ENCODE measurements at regions not wholly inside any gene's neighbourhood (a gene's known extent, or its start where the extent isn't known, plus 50 kb on each side); places are given as distances from the start of the nearest gene placed in this dataset.
"Not testable (repeated sequence)": the region's sequence is repeated elsewhere in the genome, so short reads cannot be mapped to it uniquely, and the experiment has no call there.

DNA sequence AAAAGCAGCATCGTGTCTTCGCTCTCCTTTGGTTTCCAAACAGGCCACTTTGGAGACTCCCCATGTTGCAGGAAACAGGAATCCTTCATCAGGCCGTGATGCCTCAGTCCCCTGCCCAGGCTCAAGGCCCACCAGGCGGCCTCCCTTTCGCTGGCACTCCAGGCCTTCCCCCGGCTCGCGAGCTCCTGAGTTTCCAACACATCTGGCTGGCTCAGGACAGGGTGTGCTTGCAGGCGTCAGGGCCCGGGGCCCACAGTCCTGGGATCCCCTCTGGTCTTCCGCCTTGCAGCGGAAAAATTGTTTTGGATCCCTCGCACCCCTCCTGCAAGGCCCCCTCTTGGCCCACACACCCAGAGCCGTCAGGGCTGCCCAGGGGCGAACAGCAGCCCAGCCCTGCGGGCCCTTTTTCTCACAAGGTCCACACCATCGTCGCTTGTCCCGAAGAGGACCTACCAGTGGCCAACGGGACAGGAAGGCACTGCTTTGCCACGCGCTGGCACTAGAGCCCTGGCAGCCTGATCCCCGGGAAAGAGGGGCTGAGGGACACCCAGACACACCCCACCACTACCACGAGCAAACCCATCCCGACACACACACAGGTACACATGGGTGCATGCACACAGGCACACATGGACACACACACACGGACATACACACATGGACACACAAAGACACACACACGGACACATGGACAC lies 1930.9 kb upstream of the DEFB115 start:
- H3K9me3 ChIP-seq (ENCODE audit: control insufficient read depth, insufficient read depth, low read depth, low read length) = no peaks in the 10 kb centered on the region
- CTCF ChIA-PET = no interaction called here

DNA sequence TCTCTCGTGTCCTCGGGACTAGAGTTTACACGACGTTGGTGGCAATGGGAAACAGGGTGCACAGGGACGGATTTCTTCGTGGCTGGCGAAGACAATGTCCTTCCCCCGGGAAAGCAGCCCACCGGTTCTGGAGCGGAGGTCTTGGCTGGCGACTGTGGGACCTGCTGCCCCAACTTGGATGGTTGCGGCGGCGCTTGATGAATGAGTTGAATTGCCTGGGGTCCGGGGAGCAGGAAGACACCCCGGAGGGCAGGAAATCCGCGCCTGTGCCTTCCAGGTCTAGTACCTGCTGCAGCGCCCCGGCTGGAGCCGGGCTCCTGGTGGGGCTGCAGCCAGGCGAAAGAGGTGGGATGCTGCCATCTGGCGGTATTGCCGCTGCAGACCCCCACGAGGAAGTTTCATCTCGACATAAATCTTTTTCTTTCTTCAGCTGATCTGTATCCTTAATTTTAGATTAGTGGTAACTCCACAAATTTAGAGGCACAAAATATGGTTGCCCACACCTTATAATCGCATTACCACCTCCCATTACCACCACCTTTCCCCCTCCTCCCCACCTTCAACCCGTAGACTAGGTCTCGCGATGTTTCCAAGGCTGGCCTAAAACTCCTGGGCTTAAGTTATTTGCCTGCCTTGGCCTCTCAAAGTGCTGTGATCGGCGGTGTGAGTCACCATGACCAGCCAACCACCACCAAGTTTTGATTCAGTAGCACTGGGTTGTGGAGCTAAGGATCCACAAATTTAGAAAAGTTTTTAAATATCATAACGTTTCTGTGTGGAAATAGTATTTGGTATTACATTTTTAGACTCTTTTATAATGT lies 1929.7 kb upstream of the DEFB115 start:
- peak; percentile 13; the same call in 1 of the 2 replicates for TF ChIP-seq GLIS1 (tag by site-specific recombination; IDR thresholded peaks at IDR 0.05)
- TF ChIP-seq, protein P1, sequence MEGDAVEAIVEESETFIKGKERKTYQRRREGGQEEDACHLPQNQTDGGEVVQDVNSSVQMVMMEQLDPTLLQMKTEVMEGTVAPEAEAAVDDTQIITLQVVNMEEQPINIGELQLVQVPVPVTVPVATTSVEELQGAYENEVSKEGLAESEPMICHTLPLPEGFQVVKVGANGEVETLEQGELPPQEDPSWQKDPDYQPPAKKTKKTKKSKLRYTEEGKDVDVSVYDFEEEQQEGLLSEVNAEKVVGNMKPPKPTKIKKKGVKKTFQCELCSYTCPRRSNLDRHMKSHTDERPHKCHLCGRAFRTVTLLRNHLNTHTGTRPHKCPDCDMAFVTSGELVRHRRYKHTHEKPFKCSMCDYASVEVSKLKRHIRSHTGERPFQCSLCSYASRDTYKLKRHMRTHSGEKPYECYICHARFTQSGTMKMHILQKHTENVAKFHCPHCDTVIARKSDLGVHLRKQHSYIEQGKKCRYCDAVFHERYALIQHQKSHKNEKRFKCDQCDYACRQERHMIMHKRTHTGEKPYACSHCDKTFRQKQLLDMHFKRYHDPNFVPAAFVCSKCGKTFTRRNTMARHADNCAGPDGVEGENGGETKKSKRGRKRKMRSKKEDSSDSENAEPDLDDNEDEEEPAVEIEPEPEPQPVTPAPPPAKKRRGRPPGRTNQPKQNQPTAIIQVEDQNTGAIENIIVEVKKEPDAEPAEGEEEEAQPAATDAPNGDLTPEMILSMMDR (tag by site-specific recombination; IDR thresholded peaks at IDR 0.05) = peak; percentile 42
- peak; percentile 67 for TF ChIP-seq ZNF654 (tag by site-specific recombination; IDR thresholded peaks at IDR 0.05; ENCODE audit: low read depth)
- POLR2A ChIA-PET; H3K9me3 ChIP-seq (ENCODE audit: control insufficient read depth, insufficient read depth, low read depth, low read length); H3K36me3 ChIP-seq (ENCODE audit: control insufficient read depth in 2 of 2, insufficient read depth in 1 of 2, low read length in 2 of 2); H3K27ac ChIP-seq (ENCODE audit: extremely low read depth, low read depth, low read length); H3K4me3 ChIP-seq (ENCODE audit: low read depth, low read length); H3K4me1 ChIP-seq (ENCODE audit: control insufficient read depth, insufficient read depth, low read length): not testable (repeated sequence)
- CTCF ChIA-PET = interaction anchor here (0.8 kb wide), 1 partner anchor 1025 kb away, joined by 4 read pairs; no protein-coding TSS in a partner anchor

More for the DNA sequence above, 1930.9 kb upstream of the DEFB115 start:
- Histone ChIP-seq H3K36me3 (ENCODE audit: control insufficient read depth in 2 of 2, insufficient read depth in 1 of 2, low read length in 2 of 2) (no peaks in the 10 kb centered on the region), H3K27ac (ENCODE audit: extremely low read depth, low read depth, low read length) (no peak overlapping the region), H3K4me3 (ENCODE audit: low read depth, low read length) (no peak overlapping the region), H3K4me1 (ENCODE audit: control insufficient read depth, insufficient read depth, low read length) (no peaks in the 10 kb centered on the region)
- POLR2A ChIA-PET = interaction anchor here (0.6 kb wide), 1 partner anchor 85 kb away, joined by 3 read pairs; no protein-coding TSS in a partner anchor
- TF ChIP-seq, protein P2, sequence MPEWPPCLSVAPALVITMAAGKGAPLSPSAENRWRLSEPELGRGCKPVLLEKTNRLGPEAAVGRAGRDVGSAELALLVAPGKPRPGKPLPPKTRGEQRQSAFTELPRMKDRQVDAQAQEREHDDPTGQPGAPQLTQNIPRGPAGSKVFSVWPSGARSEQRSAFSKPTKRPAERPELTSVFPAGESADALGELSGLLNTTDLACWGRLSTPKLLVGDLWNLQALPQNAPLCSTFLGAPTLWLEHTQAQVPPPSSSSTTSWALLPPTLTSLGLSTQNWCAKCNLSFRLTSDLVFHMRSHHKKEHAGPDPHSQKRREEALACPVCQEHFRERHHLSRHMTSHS (tag by site-specific recombination; IDR thresholded peaks at IDR 0.05) = no peak
- TF ChIP-seq KLF8 (tag by site-specific recombination; IDR thresholded peaks at IDR 0.05) = no peak
- TF ChIP-seq, protein P3, sequence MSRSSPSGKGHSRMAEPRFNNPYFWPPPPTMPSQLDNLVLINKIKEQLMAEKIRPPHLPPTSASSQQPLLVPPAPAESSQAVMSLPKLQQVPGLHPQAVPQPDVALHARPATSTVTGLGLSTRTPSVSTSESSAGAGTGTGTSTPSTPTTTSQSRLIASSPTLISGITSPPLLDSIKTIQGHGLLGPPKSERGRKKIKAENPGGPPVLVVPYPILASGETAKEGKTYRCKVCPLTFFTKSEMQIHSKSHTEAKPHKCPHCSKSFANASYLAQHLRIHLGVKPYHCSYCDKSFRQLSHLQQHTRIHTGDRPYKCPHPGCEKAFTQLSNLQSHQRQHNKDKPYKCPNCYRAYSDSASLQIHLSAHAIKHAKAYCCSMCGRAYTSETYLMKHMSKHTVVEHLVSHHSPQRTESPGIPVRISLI (tag by site-specific recombination; IDR thresholded peaks at IDR 0.05) = no peak
- no peak for TF ChIP-seq ZNF677 (tag by site-specific recombination; IDR thresholded peaks at IDR 0.05)
- TF ChIP-seq ZNF394 (tag by site-specific recombination; IDR thresholded peaks at IDR 0.05; ENCODE audit: borderline replicate concordance) = no peak
- TF ChIP-seq ZNF623 (tag by site-specific recombination; IDR thresholded peaks at IDR 0.05) = no peak
- no peak for TF ChIP-seq KLF10 (tag by site-specific recombination; IDR thresholded peaks at IDR 0.05)
- TF ChIP-seq ZFP37 (tag by site-specific recombination; IDR thresholded peaks at IDR 0.05) = no peak
- TF ChIP-seq ZNF544 (tag by site-specific recombination; IDR thresholded peaks at IDR 0.05) = no peak
- no peak for TF ChIP-seq ZNF707 (tag by site-specific recombination; IDR thresholded peaks at IDR 0.05)
- TF ChIP-seq ZNF266 (tag by site-specific recombination; IDR thresholded peaks at IDR 0.05; ENCODE audit: low read depth) = no peak
- TF ChIP-seq ZNF133 (tag by site-specific recombination; IDR thresholded peaks at IDR 0.05) = no peak
- TF ChIP-seq RBAK (tag by site-specific recombination; IDR thresholded peaks at IDR 0.05) = no peak
- TF ChIP-seq ZNF140 (tag by site-specific recombination; IDR thresholded peaks at IDR 0.05) = no peak
- TF ChIP-seq TRIM28 (IDR thresholded peaks at IDR 0.05; ENCODE audit: borderline replicate concordance, low read length) = no peak
- TF ChIP-seq IKZF3 (tag by site-specific recombination; IDR thresholded peaks at IDR 0.05) = no peak
- TF ChIP-seq ATF2 (tag by site-specific recombination; IDR thresholded peaks at IDR 0.05; ENCODE audit: low read depth) = no peak
- no peak for TF ChIP-seq ZNF747 (tag by site-specific recombination; IDR thresholded peaks at IDR 0.05)
- no peak for TF ChIP-seq GLI2 (tag by site-specific recombination; IDR thresholded peaks at IDR 0.05; ENCODE audit: borderline replicate concordance, low read depth)
- TF ChIP-seq SP7 (tag by site-specific recombination; IDR thresholded peaks at IDR 0.05) = no peak

DNA sequence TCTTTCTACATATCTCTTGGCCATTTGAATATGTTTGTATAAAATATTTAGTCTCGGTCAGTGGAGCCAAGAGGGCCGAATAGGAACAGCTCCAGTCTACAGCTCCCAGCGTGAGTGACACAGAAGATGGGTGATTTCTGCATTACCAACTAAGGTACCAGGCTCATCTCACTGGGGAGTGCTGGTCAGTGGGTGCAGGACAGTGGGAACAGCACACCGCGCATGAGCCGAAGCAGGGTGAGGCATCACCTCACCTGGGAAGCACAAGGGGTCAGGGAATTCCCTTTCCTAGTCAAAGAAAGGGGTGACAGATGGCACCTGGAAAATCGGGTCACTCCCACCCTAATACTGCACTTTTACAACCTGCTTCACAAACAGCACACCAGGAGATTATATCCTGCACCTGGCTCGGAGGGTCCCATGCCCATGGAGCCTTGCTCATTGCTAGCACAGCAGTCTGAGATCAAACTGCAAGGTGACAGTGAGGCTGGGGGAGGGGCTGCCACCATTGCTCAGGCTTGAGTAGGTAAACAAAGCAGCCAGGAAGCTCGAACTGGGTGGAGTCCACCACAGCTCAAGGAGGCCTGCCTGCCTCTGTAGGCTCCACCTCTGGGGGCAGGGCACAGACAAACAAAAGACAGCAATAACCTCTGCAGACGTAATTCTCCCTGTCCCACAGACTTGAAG lies 1926.9 kb upstream of the DEFB115 start:
- H3K36me3 ChIP-seq (ENCODE audit: control insufficient read depth in 2 of 2, insufficient read depth in 1 of 2, low read length in 2 of 2); CTCF ChIA-PET; H3K4me3 ChIP-seq (ENCODE audit: low read depth, low read length); H3K27ac ChIP-seq (ENCODE audit: extremely low read depth, low read depth, low read length); H3K9me3 ChIP-seq (ENCODE audit: control insufficient read depth, insufficient read depth, low read depth, low read length); H3K4me1 ChIP-seq (ENCODE audit: control insufficient read depth, insufficient read depth, low read length); POLR2A ChIA-PET: not testable (repeated sequence)
